ENCODE measurements at regions not wholly inside any gene's neighbourhood (a gene's known extent, or its start where the extent isn't known, plus 50 kb on each side); places are given as distances from the start of the nearest gene placed in this dataset.

- Mint-ChIP-seq H3K36me3 (ENCODE audit: low read depth) (no peaks in the 10 kb centered on the region), H3K4me1 (peaks cover 12% of the 10 kb centered on the region), H3K9me3 (no peaks in the 10 kb centered on the region; the same call in 2 of the 3 replicates), H3K4me3 (no peak overlapping the region), H3K27ac (no peak overlapping the region), H3K27me3 (ENCODE audit: insufficient read depth, low read depth, poor library complexity) (peaks cover 6% of the 10 kb centered on the region)
- Histone ChIP-seq H3K4me2 (no peak overlapping the region), H3K79me2 (replicated peaks; ENCODE audit: insufficient read depth) (no peaks in the 10 kb centered on the region), H3K27me3 (ENCODE audit: insufficient read depth) (no peaks in the 10 kb centered on the region), H3K4me1 (ENCODE audit: insufficient read depth) (no peaks in the 10 kb centered on the region), H2AFZ (no peak overlapping the region), H3K27ac (ENCODE audit: low read depth) (no peak overlapping the region), H3K36me3 (ENCODE audit: insufficient read depth) (no peaks in the 10 kb centered on the region), H4K20me1 (replicated peaks; ENCODE audit: insufficient read depth) (no peaks in the 10 kb centered on the region), H3K4me3 (no peak overlapping the region), H3F3A (replicated peaks; ENCODE audit: low read depth) (no peaks in the 10 kb centered on the region), H3K9me2 (ENCODE audit: insufficient read depth) (no peaks in the 10 kb centered on the region)
- DNase-seq (ENCODE audit: low spot score) (no peak), ATAC-seq (no peak)
- TF ChIP-seq EZH2phosphoT487 (IDR thresholded peaks at IDR 0.05; ENCODE audit: unreplicated experiment), result no peak
- peak; percentile 7 for TF ChIP-seq REST (IDR thresholded peaks at IDR 0.05; ENCODE audit: unreplicated experiment)
These were observed 225.5 kb upstream of the ECI2 start for GRCh38 chr6:4360920-4361319.

DNA sequence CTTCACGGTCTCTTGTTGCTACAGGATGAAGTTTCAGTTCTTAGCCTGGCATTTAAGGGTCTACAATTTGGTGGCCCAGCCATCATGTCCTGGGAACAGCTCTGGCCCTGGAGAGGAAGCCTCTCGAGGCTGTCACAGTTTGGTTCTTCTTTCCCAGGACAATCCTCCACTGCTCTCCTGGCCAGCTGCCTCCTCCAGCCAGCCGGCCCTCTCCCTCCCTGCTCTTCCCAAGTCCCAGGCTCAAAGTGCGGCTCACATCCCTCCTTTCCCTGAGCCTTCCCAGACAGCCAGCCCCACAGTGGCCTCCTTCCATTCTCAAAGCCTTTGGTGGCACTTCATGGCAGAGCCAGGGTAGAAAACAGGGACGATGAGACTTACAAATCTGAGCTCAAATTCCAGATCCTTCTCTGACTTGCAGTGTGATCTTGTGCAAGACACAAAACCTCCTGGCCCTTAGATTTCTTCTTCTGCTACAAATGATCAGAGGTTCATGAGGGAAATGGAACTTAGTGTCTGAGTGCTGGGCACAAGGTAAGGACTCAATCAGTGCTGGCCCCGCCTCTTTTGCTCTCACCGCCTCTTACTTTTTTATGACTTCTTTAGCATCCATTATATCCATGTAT, 223.8 kb upstream of the ECI2 start:
- Mint-ChIP-seq H3K36me3 (ENCODE audit: low read depth) (no peaks in the 10 kb centered on the region), H3K9me3 (no peaks in the 10 kb centered on the region; the same call in 2 of the 3 replicates), H3K4me3 (no peak overlapping the region), H3K27ac (peak overlapping the region; percentile 67; the same call in 1 of the 2 replicates), H3K4me1 (peaks cover 12% of the 10 kb centered on the region), H3K27me3 (ENCODE audit: insufficient read depth, low read depth, poor library complexity) (peaks cover 6% of the 10 kb centered on the region)
- no peak for ATAC-seq
- Histone ChIP-seq H3K27ac (ENCODE audit: low read depth) (peak overlapping the region; percentile 45; the same call in 1 of the 2 replicates), H3K4me2 (no peak overlapping the region), H4K20me1 (replicated peaks; ENCODE audit: insufficient read depth) (no peaks in the 10 kb centered on the region), H3K4me1 (ENCODE audit: insufficient read depth) (no peaks in the 10 kb centered on the region), H3K4me3 (no peak overlapping the region), H2AFZ (peak overlapping the region; percentile 91), H3F3A (replicated peaks; ENCODE audit: low read depth) (no peaks in the 10 kb centered on the region), H3K27me3 (ENCODE audit: insufficient read depth) (no peaks in the 10 kb centered on the region), H3K36me3 (ENCODE audit: insufficient read depth) (no peaks in the 10 kb centered on the region), H3K9me2 (ENCODE audit: insufficient read depth) (no peaks in the 10 kb centered on the region), H3K79me2 (replicated peaks; ENCODE audit: insufficient read depth) (no peaks in the 10 kb centered on the region)
- no peak for DNase-seq (ENCODE audit: low spot score)
- TF ChIP-seq STAT1 (IDR thresholded peaks at IDR 0.05; ENCODE audit: unreplicated experiment), result no peak
- TF ChIP-seq, protein P1, sequence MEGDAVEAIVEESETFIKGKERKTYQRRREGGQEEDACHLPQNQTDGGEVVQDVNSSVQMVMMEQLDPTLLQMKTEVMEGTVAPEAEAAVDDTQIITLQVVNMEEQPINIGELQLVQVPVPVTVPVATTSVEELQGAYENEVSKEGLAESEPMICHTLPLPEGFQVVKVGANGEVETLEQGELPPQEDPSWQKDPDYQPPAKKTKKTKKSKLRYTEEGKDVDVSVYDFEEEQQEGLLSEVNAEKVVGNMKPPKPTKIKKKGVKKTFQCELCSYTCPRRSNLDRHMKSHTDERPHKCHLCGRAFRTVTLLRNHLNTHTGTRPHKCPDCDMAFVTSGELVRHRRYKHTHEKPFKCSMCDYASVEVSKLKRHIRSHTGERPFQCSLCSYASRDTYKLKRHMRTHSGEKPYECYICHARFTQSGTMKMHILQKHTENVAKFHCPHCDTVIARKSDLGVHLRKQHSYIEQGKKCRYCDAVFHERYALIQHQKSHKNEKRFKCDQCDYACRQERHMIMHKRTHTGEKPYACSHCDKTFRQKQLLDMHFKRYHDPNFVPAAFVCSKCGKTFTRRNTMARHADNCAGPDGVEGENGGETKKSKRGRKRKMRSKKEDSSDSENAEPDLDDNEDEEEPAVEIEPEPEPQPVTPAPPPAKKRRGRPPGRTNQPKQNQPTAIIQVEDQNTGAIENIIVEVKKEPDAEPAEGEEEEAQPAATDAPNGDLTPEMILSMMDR (conservative IDR thresholded peaks at IDR 0.05; ENCODE audit: low read depth in 2 of 2), result no peak
- no peak for TF ChIP-seq POLR2AphosphoS5 (IDR thresholded peaks at IDR 0.05; ENCODE audit: low read depth)
- no peak for TF ChIP-seq ZNF114 (CRISPR knock-in tag; IDR thresholded peaks at IDR 0.05)
- TF ChIP-seq NANOG (IDR thresholded peaks at IDR 0.05; ENCODE audit: borderline replicate concordance), result no peak
- TF ChIP-seq JUNB (IDR thresholded peaks at IDR 0.05; ENCODE audit: unreplicated experiment), result no peak
- no peak for TF ChIP-seq REST (IDR thresholded peaks at IDR 0.05; ENCODE audit: unreplicated experiment)
- TF ChIP-seq CREB1 (CRISPR knock-in tag; IDR thresholded peaks at IDR 0.05; ENCODE audit: low read depth), result no peak
- TF ChIP-seq EZH2phosphoT487 (IDR thresholded peaks at IDR 0.05; ENCODE audit: unreplicated experiment), result no peak
- TF ChIP-seq EZH2 (IDR thresholded peaks at IDR 0.05; ENCODE audit: low read depth, unreplicated experiment), result no peak

Data from GM23338 (cell line).